HepG2 (cell line): ENCODE measurements at regions not wholly inside any gene's neighbourhood (a gene's known extent, or its start where the extent isn't known, plus 50 kb on each side); places are given as distances from the start of the nearest gene placed in this dataset.

ENCODE experiments used
- ATAC-seq: fragments of 200-7000 bp; cut with Tn5 transposase; 3 replicates; pipeline ENCODE4 v1.9.1; 2020; ENCODE audit warnings: mild to moderate bottlenecking, moderate library complexity
- BruUV-seq: library from RNA; stranded (reverse); fragments of 400-500 nt; replicated peaks from 2 replicates; lab custom pipeline; 2021; lab: Mats Ljungman, UMichigan
- CTCF ChIA-PET: fragments of 300-600 bp; formaldehyde crosslinking; extraction: SDS; loops from one replicate; lab custom pipeline; 2021; ENCODE audit warnings: low total read pairs, inconsistent platforms, low intra/inter-chr PET ratio; lab: Yijun Ruan, JAX
- POLR2A ChIA-PET: fragments of 350-600 bp; sonication (Branson Sonifier 250); formaldehyde crosslinking; loops from one replicate; lab custom pipeline; 2020; ENCODE audit warnings: antibody characterized with exemption, inconsistent platforms; lab: Yijun Ruan, JAX
- DNase-seq: peaks from one replicate; pipeline ENCODE4 v3.0.0-alpha.2; 2015; ENCODE audit warnings: low spot score
- FAIRE-seq: peaks from 3 replicates; lab custom pipeline; 2011; peaks lifted over from hg19 to GRCh38; lab: Jason Lieb, UNC
- H2AFZ ChIP-seq: one replicate; pipeline ENCODE4 v1.6.1; 2011; ENCODE audit warnings: low read length, inconsistent platforms
- H3K27ac ChIP-seq: fragments of 300-600 bp; 3 replicates; pipeline ENCODE4 v1.8.0; 2011; ENCODE audit warnings: mixed run types, mild to moderate bottlenecking, mixed read lengths, low read length, inconsistent platforms; ENCODE audit not compliant: insufficient read depth; ENCODE audit errors: extremely low read length
- H3K27me3 ChIP-seq, 2 experiments: fragments of 200-600 bp in 1 of 2; 2 replicates in 1 of 2; 3 replicates in 1 of 2; pipeline versions ENCODE4 v1.6.0 to v1.8.0; 2011; ENCODE audit warnings: low read length in 2 of 2, mild to moderate bottlenecking in 2 of 2, moderate library complexity in 2 of 2, inconsistent platforms in 1 of 2; ENCODE audit not compliant: insufficient read depth in 2 of 2, control insufficient read depth in 1 of 2
- H3K36me3 ChIP-seq, 2 experiments: fragments of 200-600 bp in 1 of 2; replicated peaks in 1 of 2; 2 replicates in 1 of 2; 3 replicates in 1 of 2; pipeline versions ENCODE4 v1.5.1 to v1.8.0; 2011; ENCODE audit warnings: low read length in 2 of 2, inconsistent platforms in 1 of 2; ENCODE audit not compliant: insufficient read depth in 2 of 2, control insufficient read depth in 1 of 2
- H3K4me1 ChIP-seq: 2 replicates; pipeline ENCODE4 v1.5.1; 2012; ENCODE audit warnings: low read length, inconsistent platforms; ENCODE audit not compliant: insufficient read depth
- H3K4me2 ChIP-seq: 2 replicates; pipeline ENCODE4 v1.6.0; 2011; ENCODE audit warnings: low read depth, low read length, inconsistent platforms
- H3K4me3 ChIP-seq, 3 experiments: fragments of 200-600 bp in 1 of 3; sonication (generic), shearing (Covaris generic) in 1 of 3; replicated peaks in 1 of 3; 2 replicates each; pipeline ENCODE4 v1.5.1; 2011 to 2016; ENCODE audit warnings: low read length in 3 of 3, inconsistent platforms in 2 of 3, low read depth in 2 of 3, mild to moderate bottlenecking in 2 of 3, control low read depth in 1 of 3, mixed read lengths in 1 of 3; ENCODE audit not compliant: insufficient read depth in 1 of 3
- H3K79me2 ChIP-seq: one replicate; pipeline ENCODE4 v1.6.1; 2011; ENCODE audit warnings: low read length, inconsistent platforms; ENCODE audit not compliant: insufficient read depth
- H3K9ac ChIP-seq: 2 replicates; pipeline ENCODE4 v1.6.0; 2011; ENCODE audit warnings: mild to moderate bottlenecking, low read depth, low read length, inconsistent platforms; ENCODE audit not compliant: insufficient read depth
- H3K9me3 ChIP-seq: 2 replicates; pipeline ENCODE4 v1.5.1; 2012; ENCODE audit warnings: mild to moderate bottlenecking, low read length
- H4K20me1 ChIP-seq: 2 replicates; pipeline ENCODE4 v1.6.0; 2011; ENCODE audit warnings: inconsistent platforms, mild to moderate bottlenecking, low read length, moderate library complexity; ENCODE audit not compliant: insufficient read depth
- CBX5 ChIP-seq: sonication (generic); formaldehyde crosslinking; IDR thresholded peaks from 2 replicates; pipeline ENCODE4 v1.4.0; 2020; ENCODE audit warnings: missing genetic modification reagents, borderline replicate concordance
- EED ChIP-seq: sonication (generic); formaldehyde crosslinking; IDR thresholded peaks from 2 replicates; pipeline ENCODE4 v1.5.0; 2020; ENCODE audit warnings: mild to moderate bottlenecking, missing genetic modification reagents
- HDAC1 ChIP-seq: sonication (generic); formaldehyde crosslinking; IDR thresholded peaks from 2 replicates; pipeline ENCODE4 v1.5.1; 2020; ENCODE audit warnings: mild to moderate bottlenecking, missing genetic modification reagents
- KDM6A ChIP-seq: IDR thresholded peaks from 2 replicates; pipeline ENCODE4 v1.6.1; 2016; ENCODE audit warnings: low read depth
- MIER3 ChIP-seq: IDR thresholded peaks from 2 replicates; pipeline ENCODE4 v1.6.1; 2016; ENCODE audit warnings: missing compliant biosample characterization, borderline replicate concordance
- NFIC ChIP-seq: IDR thresholded peaks from 2 replicates; pipeline ENCODE4 v1.6.1; 2012; ENCODE audit warnings: mild to moderate bottlenecking, low read length, inconsistent platforms
- NFRKB ChIP-seq: fragments of 450-650 bp; IDR thresholded peaks from 2 replicates; pipeline ENCODE4 v1.6.1; 2017
- PRPF4 ChIP-seq: fragments of 200-400 bp; formaldehyde crosslinking; IDR thresholded peaks from 2 replicates; pipeline ENCODE4 v1.6.1; 2016; ENCODE audit warnings: low read length, low read depth; ENCODE audit not compliant: poor library complexity, severe bottlenecking
- RBM22 ChIP-seq: fragments of 200-400 bp; formaldehyde crosslinking; optimal IDR thresholded peaks from 2 replicates; pipeline ENCODE3; 2017; ENCODE audit warnings: mild to moderate bottlenecking, low read length, moderate library complexity
- SKI ChIP-seq: fragments of 450-650 bp; IDR thresholded peaks from one replicate; pipeline ENCODE4 v1.6.1; 2018; ENCODE audit warnings: mild to moderate bottlenecking; ENCODE audit not compliant: partially characterized antibody
- SMARCC2 ChIP-seq: fragments of 450-650 bp; IDR thresholded peaks from 2 replicates; pipeline ENCODE4 v1.6.1; 2017; ENCODE audit warnings: antibody characterized with exemption, mild to moderate bottlenecking
- THYN1 ChIP-seq: sonication (generic); formaldehyde crosslinking; IDR thresholded peaks from 2 replicates; pipeline ENCODE4 v1.8.1; 2023; ENCODE audit warnings: low read depth, mild to moderate bottlenecking, moderate library complexity, missing genetic modification reagents, borderline replicate concordance
- XRCC5 ChIP-seq: fragments of 200-400 bp; formaldehyde crosslinking; optimal IDR thresholded peaks from 2 replicates; pipeline ENCODE3; 2017; ENCODE audit warnings: mild to moderate bottlenecking, low read length
- ZNF317 ChIP-seq: sonication (generic); formaldehyde crosslinking; IDR thresholded peaks from 2 replicates; pipeline ENCODE4 v1.5.0; 2020; ENCODE audit warnings: mild to moderate bottlenecking, missing genetic modification reagents
- ZNF337 ChIP-seq: sonication (generic); formaldehyde crosslinking; IDR thresholded peaks from 2 replicates; pipeline ENCODE4 v1.5.1; 2020; ENCODE audit warnings: missing genetic modification reagents, low read depth, mild to moderate bottlenecking, borderline replicate concordance
- ZNF441 ChIP-seq: sonication (generic); formaldehyde crosslinking; IDR thresholded peaks from 2 replicates; pipeline ENCODE4 v1.7.0; 2021; ENCODE audit warnings: missing genetic modification reagents, borderline replicate concordance
- ZNF614 ChIP-seq: IDR thresholded peaks from 2 replicates; pipeline ENCODE4 v1.6.1; 2018; ENCODE audit warnings: missing biosample characterization, missing genetic modification reagents, inconsistent platforms, borderline replicate concordance
- ZNF703 ChIP-seq: sonication (generic); formaldehyde crosslinking; IDR thresholded peaks from 2 replicates; pipeline ENCODE4 v1.5.1; 2020; ENCODE audit warnings: missing genetic modification reagents, mild to moderate bottlenecking, moderate library complexity, borderline replicate concordance
- ZNF766 ChIP-seq: sonication (generic); formaldehyde crosslinking; IDR thresholded peaks from 2 replicates; pipeline ENCODE4 v1.5.0; 2020; ENCODE audit warnings: missing genetic modification reagents, borderline replicate concordance
- ZNF777 ChIP-seq: sonication (generic); formaldehyde crosslinking; IDR thresholded peaks from 2 replicates; pipeline ENCODE4 v1.4.0; 2020; ENCODE audit warnings: missing genetic modification reagents
- ZNF839 ChIP-seq: sonication (generic); formaldehyde crosslinking; IDR thresholded peaks from 2 replicates; pipeline ENCODE4 v1.4.0; 2020; ENCODE audit warnings: missing genetic modification reagents, mild to moderate bottlenecking, borderline replicate concordance
- ZNF883 ChIP-seq: sonication (generic); formaldehyde crosslinking; IDR thresholded peaks from 2 replicates; pipeline ENCODE4 v1.5.1; 2020; ENCODE audit warnings: mild to moderate bottlenecking, missing genetic modification reagents; ENCODE audit errors: not compliant biosample characterization
- ZSCAN12 ChIP-seq: sonication (generic); formaldehyde crosslinking; IDR thresholded peaks from 2 replicates; pipeline ENCODE4 v1.9.0; 2021; ENCODE audit warnings: mild to moderate bottlenecking, missing genetic modification reagents
- ZSCAN21 ChIP-seq: sonication (generic); formaldehyde crosslinking; IDR thresholded peaks from 2 replicates; pipeline ENCODE4 v1.8.0; 2022; ENCODE audit warnings: mild to moderate bottlenecking, missing genetic modification reagents, moderate library complexity, borderline replicate concordance
- WGBS: methylation state at CpG from one replicate; pipeline ENCODE4 v1.1.6; 2017; ENCODE audit warnings: low lambda C conversion rate; 5-methylcytosine and 5-hydroxymethylcytosine counted together
- in situ Hi-C: cut with HindIII; loops from 2 replicates; pipeline ENCODE4 v1.10.0; 2017; ENCODE audit warnings: low pct_unique_long_range_greater_than_20kb; ENCODE audit not compliant: extremely low pct_ligation_motif_present
- intact Hi-C: fragments of 100-400 bp; cut with micrococcal nuclease; formaldehyde crosslinking; loops from one replicate; pipeline ENCODE4 v1.10.0; 2022; ENCODE audit not compliant: unreplicated experiment
- TF ChIP-seq, protein P1 (sequence below): sonication (generic); formaldehyde crosslinking; conservative IDR thresholded peaks from 2 replicates; pipeline ENCODE4 v1.8.1; 2023; ENCODE audit warnings: missing genetic modification reagents

DNA sequence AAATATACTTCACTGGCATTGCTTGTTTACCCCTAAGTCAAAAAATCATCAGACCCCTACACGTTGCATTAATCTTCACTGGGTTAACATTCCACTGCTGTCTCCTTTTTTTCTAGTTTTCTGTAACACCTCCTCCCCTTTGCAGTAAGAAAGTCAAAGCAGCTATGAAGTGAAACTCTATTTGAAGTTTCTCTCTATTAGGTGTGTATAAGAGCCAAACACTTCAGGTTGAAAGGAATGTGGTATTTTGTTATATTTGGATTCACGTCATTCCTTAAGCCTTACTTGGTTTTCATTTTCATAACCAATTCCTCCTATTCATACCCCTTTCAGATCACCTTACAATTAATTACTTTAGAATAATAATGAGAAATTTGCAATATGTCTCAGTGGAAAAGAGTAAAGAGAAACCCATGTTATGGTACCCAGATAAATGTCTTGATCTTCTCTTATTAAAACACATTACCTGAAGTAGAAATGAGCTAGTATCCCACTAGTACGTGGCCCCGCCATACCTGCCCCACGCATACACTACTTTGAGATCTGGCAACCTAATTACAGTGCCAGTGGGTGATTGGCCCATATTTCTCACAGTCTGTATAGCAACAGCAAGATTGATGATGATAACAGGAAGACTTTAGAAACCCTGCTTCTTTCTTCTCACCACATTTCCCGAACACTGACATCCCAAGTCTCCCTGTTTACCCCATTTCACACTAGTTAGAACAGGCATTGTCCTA, 236.4 kb upstream of the RGS6 start:
- FAIRE-seq = no peak
- BruUV-seq = no TSS peak

DNA sequence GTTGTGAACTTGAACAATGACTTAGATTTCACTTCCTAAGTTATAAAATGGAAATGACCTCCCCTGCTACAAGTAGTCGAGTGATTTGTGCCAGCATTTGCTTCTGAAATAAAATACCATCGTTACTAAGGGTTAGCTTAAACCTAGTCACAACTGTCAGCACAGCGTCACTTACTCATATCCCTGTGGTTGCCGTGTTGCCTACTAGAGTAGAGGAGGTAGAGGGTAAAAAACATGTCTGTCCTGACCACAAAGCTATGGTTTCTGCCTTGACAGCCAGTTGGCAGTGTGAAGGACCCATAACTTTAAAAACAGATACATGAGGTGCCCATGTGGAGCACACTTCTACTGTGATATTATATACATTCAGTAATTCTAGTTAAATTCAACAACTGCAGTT, 234.2 kb upstream of the RGS6 start:
- BruUV-seq = no TSS peak
- FAIRE-seq = no peak
- ChIA-PET CTCF (no interaction called here), POLR2A (no interaction called here)
- no peak for ATAC-seq
- no peak overlapping the region for H2AFZ ChIP-seq
- H3K4me2 ChIP-seq = no peak overlapping the region
- no peak overlapping the region for H3K4me3 ChIP-seq
- no peak for DNase-seq
- 94% methylated on average over 4 of the region's 4 CpGs for WGBS
- no peaks in the 10 kb centered on the region for H3K4me1 ChIP-seq
- no peaks in the 10 kb centered on the region for H3K27me3 ChIP-seq
- intact Hi-C loops (no loop called here), in situ Hi-C loops (no loop called here)
- no peak overlapping the region for H3K27ac ChIP-seq
- H3K79me2 ChIP-seq = no peaks in the 10 kb centered on the region
- H3K9me3 ChIP-seq = no peaks in the 10 kb centered on the region
- H3K9ac ChIP-seq = no peak overlapping the region
- H4K20me1 ChIP-seq = no peaks in the 10 kb centered on the region
- peaks cover 0 to 7% of the 10 kb centered on the region in 2 experiments; a peak in 2 of 5 replicates for H3K36me3 ChIP-seq
- TF ChIP-seq ZSCAN12 (CRISPR knock-in tag) = no peak
- no peak for TF ChIP-seq ZNF883
- TF ChIP-seq RBM22 = no peak
- no peak for TF ChIP-seq EED (CRISPR knock-in tag)
- TF ChIP-seq, protein P1, sequence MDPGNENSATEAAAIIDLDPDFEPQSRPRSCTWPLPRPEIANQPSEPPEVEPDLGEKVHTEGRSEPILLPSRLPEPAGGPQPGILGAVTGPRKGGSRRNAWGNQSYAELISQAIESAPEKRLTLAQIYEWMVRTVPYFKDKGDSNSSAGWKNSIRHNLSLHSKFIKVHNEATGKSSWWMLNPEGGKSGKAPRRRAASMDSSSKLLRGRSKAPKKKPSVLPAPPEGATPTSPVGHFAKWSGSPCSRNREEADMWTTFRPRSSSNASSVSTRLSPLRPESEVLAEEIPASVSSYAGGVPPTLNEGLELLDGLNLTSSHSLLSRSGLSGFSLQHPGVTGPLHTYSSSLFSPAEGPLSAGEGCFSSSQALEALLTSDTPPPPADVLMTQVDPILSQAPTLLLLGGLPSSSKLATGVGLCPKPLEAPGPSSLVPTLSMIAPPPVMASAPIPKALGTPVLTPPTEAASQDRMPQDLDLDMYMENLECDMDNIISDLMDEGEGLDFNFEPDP (CRISPR knock-in tag) = no peak
- no peak for TF ChIP-seq CBX5 (CRISPR knock-in tag)

More for the DNA sequence above, 236.4 kb upstream of the RGS6 start:
- no peak overlapping the region for H3K9ac ChIP-seq
- no peaks in the 10 kb centered on the region for H3K9me3 ChIP-seq
- ATAC-seq (no peak), DNase-seq (no peak)
- 95% methylated on average over 6 of the region's 6 CpGs for WGBS
- H2AFZ ChIP-seq = no peak overlapping the region
- POLR2A ChIA-PET = no interaction called here
- no peaks in the 10 kb centered on the region for H3K79me2 ChIP-seq
- no peaks in the 10 kb centered on the region for H4K20me1 ChIP-seq
- no peak overlapping the region for H3K4me2 ChIP-seq
- H3K4me3 ChIP-seq = no peak overlapping the region
- H3K27me3 ChIP-seq = no peaks in the 10 kb centered on the region
- in situ Hi-C loops (no loop called here), intact Hi-C loops (no loop called here)
- peaks cover 2 to 7% of the 10 kb centered on the region in 2 experiments; a peak in 2 of 5 replicates for H3K36me3 ChIP-seq
- no peaks in the 10 kb centered on the region for H3K4me1 ChIP-seq
- TF ChIP-seq KDM6A (CRISPR knock-in tag) (no peak), HDAC1 (CRISPR knock-in tag) (no peak), ZNF839 (CRISPR knock-in tag) (no peak), PRPF4 (no peak), ZNF777 (CRISPR knock-in tag) (no peak), ZNF441 (no peak), ZNF703 (no peak), ZSCAN21 (CRISPR knock-in tag) (no peak), ZNF337 (no peak), ZNF614 (no peak), XRCC5 (no peak), MIER3 (no peak), SKI (no peak), SMARCC2 (no peak), NFRKB (no peak), ZNF317 (CRISPR knock-in tag) (no peak), NFIC (no peak), THYN1 (CRISPR knock-in tag) (no peak), ZNF766 (no peak)
- CTCF ChIA-PET = no interaction called here
- H3K27ac ChIP-seq = no peak overlapping the region
